ENCODE measurements at regions not wholly inside any gene's neighbourhood (a gene's known extent, or its start where the extent isn't known, plus 50 kb on each side); places are given as distances from the start of the nearest gene placed in this dataset.

- H3K9me2 ChIP-seq (ENCODE audit: insufficient read depth, low read length): no peaks in the 10 kb centered on the region
- H3K4me3 ChIP-seq (ENCODE audit: low read length): no peak overlapping the region
- no peaks in the 10 kb centered on the region for H3K27me3 ChIP-seq (ENCODE audit: insufficient read depth, low read depth, low read length)
- H3K27ac ChIP-seq (ENCODE audit: low read length): no peak overlapping the region
- no peak overlapping the region for H3K4me2 ChIP-seq (ENCODE audit: low read length)
- TF ChIP-seq MXI1 (conservative IDR thresholded peaks at IDR 0.05; ENCODE audit: poor library complexity, severe bottlenecking) (no peak), CTCF (IDR thresholded peaks at IDR 0.05; ENCODE audit: poor library complexity, severe bottlenecking) (no peak), TAF1 (IDR thresholded peaks at IDR 0.05; ENCODE audit: low read depth) (no peak), REST (IDR thresholded peaks at IDR 0.05; ENCODE audit: borderline replicate concordance) (no peak), EP300 (conservative IDR thresholded peaks at IDR 0.05; ENCODE audit: poor library complexity, severe bottlenecking) (no peak), SMC3 (conservative IDR thresholded peaks at IDR 0.05; ENCODE audit: poor library complexity) (no peak), RAD21 (conservative IDR thresholded peaks at IDR 0.05) (no peak)
- H2AFZ ChIP-seq (ENCODE audit: low read depth, low read length): no peak overlapping the region
- no peaks in the 10 kb centered on the region for H3F3A ChIP-seq (ENCODE audit: insufficient read depth, low read length, poor library complexity, severe bottlenecking)
- H4K20me1 ChIP-seq (ENCODE audit: insufficient read depth): no peaks in the 10 kb centered on the region
- no peaks in the 10 kb centered on the region for H3K79me2 ChIP-seq (replicated peaks; ENCODE audit: insufficient read depth, low read length)
- no peaks in the 10 kb centered on the region for H3K9me3 ChIP-seq (ENCODE audit: low read length)
- no peak overlapping the region for H3K9ac ChIP-seq (ENCODE audit: low read length)
- H3K36me3 ChIP-seq (ENCODE audit: insufficient read depth, low read length): no peaks in the 10 kb centered on the region
Measured at GRCh38 chr3:194908972-194909371, 223.3 kb downstream of the FAM43A start.

- H3K9me2 ChIP-seq (ENCODE audit: insufficient read depth, low read length): no peaks in the 10 kb centered on the region
- H3K9ac ChIP-seq (ENCODE audit: low read length): no peak overlapping the region
- H3K27me3 ChIP-seq (ENCODE audit: insufficient read depth, low read depth, low read length): no peaks in the 10 kb centered on the region
- no peak overlapping the region for H2AFZ ChIP-seq (ENCODE audit: low read depth, low read length)
- H3K9me3 ChIP-seq (ENCODE audit: low read length): no peaks in the 10 kb centered on the region
- no peak overlapping the region for H3K27ac ChIP-seq (ENCODE audit: low read length)
- H3K4me3 ChIP-seq (ENCODE audit: low read length): no peak overlapping the region
- no peak for TF ChIP-seq MXI1 (conservative IDR thresholded peaks at IDR 0.05; ENCODE audit: poor library complexity, severe bottlenecking)
- TF ChIP-seq EZH2 (IDR thresholded peaks at IDR 0.05; ENCODE audit: borderline replicate concordance, insufficient read depth, low read length, poor library complexity, severe bottlenecking): no peak
- TF ChIP-seq REST (IDR thresholded peaks at IDR 0.05; ENCODE audit: borderline replicate concordance): no peak
- TF ChIP-seq TAF1 (IDR thresholded peaks at IDR 0.05; ENCODE audit: low read depth): no peak
- TF ChIP-seq POLR2AphosphoS5 (IDR thresholded peaks at IDR 0.05): no peak
- no peak for TF ChIP-seq SMC3 (conservative IDR thresholded peaks at IDR 0.05; ENCODE audit: poor library complexity)
- TF ChIP-seq RAD21 (conservative IDR thresholded peaks at IDR 0.05): no peak
- TF ChIP-seq EP300 (conservative IDR thresholded peaks at IDR 0.05; ENCODE audit: poor library complexity, severe bottlenecking): no peak
- no peak for TF ChIP-seq CTCF (IDR thresholded peaks at IDR 0.05; ENCODE audit: poor library complexity, severe bottlenecking)
- no peaks in the 10 kb centered on the region for H3F3A ChIP-seq (ENCODE audit: insufficient read depth, low read length, poor library complexity, severe bottlenecking)
- H3K4me2 ChIP-seq (ENCODE audit: low read length): no peak overlapping the region
- H3K36me3 ChIP-seq (ENCODE audit: insufficient read depth, low read length): no peaks in the 10 kb centered on the region
- no peaks in the 10 kb centered on the region for H3K79me2 ChIP-seq (replicated peaks; ENCODE audit: insufficient read depth, low read length)
- H4K20me1 ChIP-seq (ENCODE audit: insufficient read depth): no peaks in the 10 kb centered on the region
Measured at GRCh38 chr3:194910414-194910984, 224.8 kb downstream of the FAM43A start.
